GM12878 (cell line): ENCODE measurements at regions not wholly inside any gene's neighbourhood (a gene's known extent, or its start where the extent isn't known, plus 50 kb on each side); places are given as distances from the start of the nearest gene placed in this dataset.

Source experiments
- ATAC-seq: fragments of 200-7000 bp; cut with Tn5 transposase; 3 replicates; pipeline ENCODE4 v1.9.1; 2020; ENCODE audit warnings: mild to moderate bottlenecking, moderate library complexity
- BruUV-seq: library from RNA; stranded (reverse); fragments of 400-500 nt; replicated peaks from 2 replicates; lab custom pipeline; 2021; lab: Mats Ljungman, UMichigan
- CTCF ChIA-PET: fragments of 300-600 bp; sonication (Branson Sonifier 250); formaldehyde crosslinking; extraction: SDS; loops from one replicate; lab custom pipeline; 2021; ENCODE audit warnings: inconsistent platforms; lab: Yijun Ruan, JAX
- POLR2A ChIA-PET: fragments of 350-600 bp; formaldehyde crosslinking; extraction: SDS; loops from one replicate; lab custom pipeline; 2021; ENCODE audit warnings: inconsistent platforms; lab: Charles Lee
- RAD21 ChIA-PET: fragments of 300-600 bp; sonication (Branson Sonifier 250); formaldehyde crosslinking; loops from one replicate; lab custom pipeline; 2023; ENCODE audit warnings: antibody characterized with exemption; ENCODE audit not compliant: unreplicated experiment; lab: Charles Lee
- SMC1A ChIA-PET: fragments of 300-600 bp; sonication (Branson Sonifier 250); formaldehyde crosslinking; loops from one replicate; lab custom pipeline; 2023; ENCODE audit not compliant: unreplicated experiment, uncharacterized antibody; lab: Charles Lee
- DNase-seq: peaks from one replicate; pipeline ENCODE4 v3.0.0-alpha.2; 2011; ENCODE audit warnings: low read depth, low spot score
- FAIRE-seq: peaks from 3 replicates; lab custom pipeline; 2011; peaks lifted over from hg19 to GRCh38; lab: Jason Lieb, UNC
- H2AFZ ChIP-seq: 2 replicates; pipeline ENCODE4 v1.6.0; 2011; ENCODE audit warnings: low read depth, low read length, control low read depth; ENCODE audit not compliant: control insufficient read depth
- H3K27ac ChIP-seq: 2 replicates; pipeline ENCODE4 v1.5.1; 2011; ENCODE audit warnings: control low read depth; ENCODE audit not compliant: control insufficient read depth, insufficient read depth
- H3K27me3 ChIP-seq, 2 experiments: replicated peaks in 1 of 2; 2 replicates each; pipeline versions ENCODE4 v1.6.0 to v1.6.1; 2011; ENCODE audit warnings: low read length in 1 of 2; ENCODE audit not compliant: control insufficient read depth in 2 of 2, insufficient read depth in 2 of 2
- H3K36me3 ChIP-seq, 2 experiments: 2 replicates each; pipeline ENCODE4 v1.5.1; 2011; ENCODE audit warnings: low read length in 1 of 2; ENCODE audit not compliant: control insufficient read depth in 2 of 2, insufficient read depth in 2 of 2
- H3K4me1 ChIP-seq: 2 replicates; pipeline ENCODE4 v1.6.1; 2011; ENCODE audit warnings: mild to moderate bottlenecking, low read length, moderate library complexity, mixed read lengths; ENCODE audit not compliant: control insufficient read depth, insufficient read depth
- H3K4me2 ChIP-seq: 2 replicates; pipeline ENCODE4 v1.6.0; 2011; ENCODE audit warnings: control low read depth; ENCODE audit not compliant: control insufficient read depth, insufficient read depth
- H3K4me3 ChIP-seq: fragments of 200-600 bp; sonication (generic); 2 replicates; pipeline ENCODE4 v1.5.1; 2016
- H3K79me2 ChIP-seq: 2 replicates; pipeline ENCODE4 v1.6.0; 2011; ENCODE audit warnings: low read length; ENCODE audit not compliant: control insufficient read depth, insufficient read depth
- H3K9ac ChIP-seq: 2 replicates; pipeline ENCODE4 v1.8.0; 2011; ENCODE audit warnings: low read length, control low read depth, mixed read lengths; ENCODE audit not compliant: control insufficient read depth, insufficient read depth
- H3K9me3 ChIP-seq: replicated peaks from 3 replicates; pipeline ENCODE4 v1.5.1; 2011; ENCODE audit warnings: mild to moderate bottlenecking, low read length; ENCODE audit not compliant: control insufficient read depth, insufficient read depth
- H4K20me1 ChIP-seq: 2 replicates; pipeline ENCODE4 v1.6.0; 2011; ENCODE audit not compliant: control insufficient read depth, insufficient read depth
- BACH1 ChIP-seq: fragments of 450-650 bp; IDR thresholded peaks from 2 replicates; pipeline ENCODE4 v1.6.1; 2017; ENCODE audit warnings: mild to moderate bottlenecking, borderline replicate concordance
- CBFB ChIP-seq: IDR thresholded peaks from 2 replicates; pipeline ENCODE4 v1.6.1; 2016; ENCODE audit warnings: antibody characterized with exemption, low read depth
- EED ChIP-seq: sonication (generic); IDR thresholded peaks from 2 replicates; pipeline ENCODE4 v1.6.1; 2016; ENCODE audit warnings: antibody characterized with exemption, low read depth
- EP300 ChIP-seq, 2 experiments: fragments of 150-350 bp in 1 of 2; IDR thresholded peaks; 2 replicates each; pipeline ENCODE4 v1.6.1; 2011 to 2012; ENCODE audit warnings: low read depth in 2 of 2, low read length in 2 of 2, borderline replicate concordance in 1 of 2, improper control_type of control experiment in 1 of 2, inconsistent platforms in 1 of 2; ENCODE audit not compliant: control insufficient read depth in 1 of 2
- FOS ChIP-seq: IDR thresholded peaks from 3 replicates; pipeline ENCODE4 v1.6.1; 2011; ENCODE audit warnings: borderline replicate concordance; ENCODE audit not compliant: insufficient read length; ENCODE audit errors: extremely low read depth
- HDGF ChIP-seq: fragments of 450-650 bp; IDR thresholded peaks from 2 replicates; pipeline ENCODE4 v1.6.1; 2016; ENCODE audit warnings: antibody characterized with exemption
- JUND ChIP-seq: IDR thresholded peaks from 2 replicates; pipeline ENCODE4 v1.6.1; 2012; ENCODE audit warnings: low read depth, mild to moderate bottlenecking, low read length, improper control_type of control experiment, moderate library complexity
- NFIC ChIP-seq: IDR thresholded peaks from 2 replicates; pipeline ENCODE4 v1.6.1; 2012; ENCODE audit warnings: low read depth, mild to moderate bottlenecking, inconsistent platforms, low read length, moderate library complexity
- POLR2A ChIP-seq: IDR thresholded peaks from 2 replicates; pipeline ENCODE4 v1.6.1; 2011; ENCODE audit warnings: low read depth, mild to moderate bottlenecking, low read length
- SREBF2 ChIP-seq: IDR thresholded peaks from 2 replicates; pipeline ENCODE4 v1.6.1; 2012; ENCODE audit warnings: mild to moderate bottlenecking, low read length
- STAT1 ChIP-seq: fragments of 450-650 bp; conservative IDR thresholded peaks from 2 replicates; pipeline ENCODE4 v1.6.1; 2014; ENCODE audit warnings: antibody characterized with exemption, mild to moderate bottlenecking
- TARDBP ChIP-seq: IDR thresholded peaks from 2 replicates; pipeline ENCODE4 v1.6.1; 2016; ENCODE audit warnings: borderline replicate concordance
- TBL1XR1 ChIP-seq: IDR thresholded peaks from 2 replicates; pipeline ENCODE4 v1.6.1; 2012; ENCODE audit warnings: low read depth, low read length, improper control_type of control experiment
- YY1 ChIP-seq: IDR thresholded peaks from 2 replicates; pipeline ENCODE4 v1.6.1; 2011; ENCODE audit warnings: low read depth, mild to moderate bottlenecking, low read length
- WGBS: methylation state at CpG from one replicate; pipeline ENCODE4 v1.1.6; 2016; ENCODE audit warnings: low lambda C conversion rate; ENCODE audit not compliant: insufficient replicate concordance, insufficient coverage; ENCODE audit errors: missing lambda C conversion rate; 5-methylcytosine and 5-hydroxymethylcytosine counted together
- in situ Hi-C: fragments of 300-500 bp; cut with MboI; formaldehyde crosslinking; loops from 9 replicates; pipeline ENCODE4 v1.14.3; 2018; ENCODE audit warnings: mixed read lengths
- intact Hi-C: fragments of 100-400 bp; cut with micrococcal nuclease; formaldehyde crosslinking; loops from one replicate; pipeline ENCODE4 v1.14.2; 2022; ENCODE audit not compliant: unreplicated experiment
- TF ChIP-seq, protein P1 (sequence below): fragments of 450-650 bp; IDR thresholded peaks from 2 replicates; pipeline ENCODE4 v1.6.1; 2017; ENCODE audit warnings: low read depth, mild to moderate bottlenecking, moderate library complexity
- TF ChIP-seq, protein P2 (sequence below): IDR thresholded peaks from 2 replicates; pipeline ENCODE4 v1.6.1; 2012; ENCODE audit warnings: low read depth, low read length, improper control_type of control experiment

DNA sequence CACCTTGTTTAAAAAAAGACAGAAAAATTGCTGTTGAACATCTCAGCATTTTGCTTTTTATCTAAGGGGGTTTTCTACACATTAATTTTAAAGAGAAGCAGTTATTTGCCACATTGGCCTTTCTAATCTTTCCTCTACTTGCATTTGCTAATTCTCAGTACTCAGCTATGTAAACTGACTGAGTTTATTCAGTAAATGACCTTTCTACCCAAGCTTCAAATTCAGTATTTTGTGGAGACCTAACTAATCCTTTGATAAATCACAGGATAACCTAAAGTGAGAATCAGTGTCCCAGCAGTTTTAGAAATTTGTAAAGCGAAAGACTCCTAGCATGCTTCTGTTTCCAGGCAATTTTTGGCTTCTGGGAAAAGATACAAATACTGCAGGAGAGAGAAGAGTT is 288.4 kb downstream of the ASXL3 start (continued):
- TF ChIP-seq JUND (no peak), TARDBP (no peak), FOS (no peak), BACH1 (no peak), TBL1XR1 (no peak), EED (no peak), STAT1 (no peak), POLR2A (no peak), EP300 (IDR thresholded peaks at IDR 0.05; ENCODE audit: borderline replicate concordance in 1 of 2, control insufficient read depth in 1 of 2, low read depth in 2 of 2, low read length in 2 of 2) (no peak), HDGF (no peak), NFIC (no peak)
- TF ChIP-seq, protein P1, sequence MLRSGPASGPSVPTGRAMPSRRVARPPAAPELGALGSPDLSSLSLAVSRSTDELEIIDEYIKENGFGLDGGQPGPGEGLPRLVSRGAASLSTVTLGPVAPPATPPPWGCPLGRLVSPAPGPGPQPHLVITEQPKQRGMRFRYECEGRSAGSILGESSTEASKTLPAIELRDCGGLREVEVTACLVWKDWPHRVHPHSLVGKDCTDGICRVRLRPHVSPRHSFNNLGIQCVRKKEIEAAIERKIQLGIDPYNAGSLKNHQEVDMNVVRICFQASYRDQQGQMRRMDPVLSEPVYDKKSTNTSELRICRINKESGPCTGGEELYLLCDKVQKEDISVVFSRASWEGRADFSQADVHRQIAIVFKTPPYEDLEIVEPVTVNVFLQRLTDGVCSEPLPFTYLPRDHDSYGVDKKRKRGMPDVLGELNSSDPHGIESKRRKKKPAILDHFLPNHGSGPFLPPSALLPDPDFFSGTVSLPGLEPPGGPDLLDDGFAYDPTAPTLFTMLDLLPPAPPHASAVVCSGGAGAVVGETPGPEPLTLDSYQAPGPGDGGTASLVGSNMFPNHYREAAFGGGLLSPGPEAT = no peak

DNA sequence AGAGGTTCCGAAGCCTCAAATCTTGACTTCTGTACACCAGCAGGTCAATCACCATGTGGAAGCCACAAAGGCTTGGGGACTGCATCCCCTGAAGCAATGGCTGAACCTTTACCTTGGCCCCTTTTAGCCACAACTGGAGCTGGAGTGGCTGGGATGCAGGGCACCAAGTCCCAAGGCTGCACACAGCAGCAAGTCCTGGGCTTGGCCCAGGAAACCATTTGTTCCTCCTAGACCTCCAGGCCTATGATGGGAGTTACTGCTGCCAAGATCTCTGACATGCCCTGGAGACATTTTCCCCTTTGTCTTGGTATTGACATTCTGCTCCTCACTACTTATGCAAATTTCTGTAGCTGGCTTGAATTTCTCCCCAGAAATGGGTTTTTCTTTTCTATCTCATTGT is 285.9 kb downstream of the ASXL3 start:
- Histone ChIP-seq H3K4me2 (no peak overlapping the region), H3K79me2 (no peaks in the 10 kb centered on the region), H2AFZ (no peak overlapping the region), H3K36me3 (no peaks in the 10 kb centered on the region), H3K4me3 (no peak overlapping the region), H3K27ac (no peak overlapping the region), H3K9ac (no peak overlapping the region), H3K9me3 (no peaks in the 10 kb centered on the region; the same call in 2 of the 3 replicates), H4K20me1 (no peaks in the 10 kb centered on the region), H3K4me1 (no peaks in the 10 kb centered on the region), H3K27me3 (no peaks in the 10 kb centered on the region)
- TF ChIP-seq YY1 (no peak), SREBF2 (no peak), CBFB (no peak)
- TF ChIP-seq, protein P2, sequence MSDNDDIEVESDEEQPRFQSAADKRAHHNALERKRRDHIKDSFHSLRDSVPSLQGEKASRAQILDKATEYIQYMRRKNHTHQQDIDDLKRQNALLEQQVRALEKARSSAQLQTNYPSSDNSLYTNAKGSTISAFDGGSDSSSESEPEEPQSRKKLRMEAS = no peak
- CTCF ChIA-PET = interaction anchor here (0.8 kb wide), 1 partner anchor 24 kb away, joined by 3 read pairs; no protein-coding TSS in a partner anchor
- POLR2A ChIA-PET = no interaction called here
- SMC1A ChIA-PET = no interaction called here
- intact Hi-C loops (no loop called here), in situ Hi-C loops (no loop called here)
- no peak for DNase-seq
- no TSS peak for BruUV-seq
- 80% methylated on average over 1 of the region's 1 CpG for WGBS
- RAD21 ChIA-PET = no interaction called here
- no peak for ATAC-seq
- FAIRE-seq = no peak
